Activated T-helper 17 cell treated with anti-CD3 and anti-CD28 coated beads, Interleukin-2, amount 50 U/mL, for 72 hours (primary cell): ENCODE measurements at regions not wholly inside any gene's neighbourhood (a gene's known extent, or its start where the extent isn't known, plus 50 kb on each side); places are given as distances from the start of the nearest gene placed in this dataset.

Experiments used
- ATAC-seq: fragments of 150-1000 bp; cut with Tn5 transposase; replicated peaks from 2 replicates; pipeline ENCODE4 v1.10.0; 2021; ENCODE audit warnings: mild to moderate bottlenecking, moderate library complexity
- H3K27ac Mint-ChIP-seq: one replicate; pipeline ENCODE4 v1.8.0; 2022; ENCODE audit warnings: mixed read lengths
- H3K27me3 Mint-ChIP-seq: one replicate; pipeline ENCODE4 v1.8.0; 2022; ENCODE audit warnings: mixed read lengths
- H3K36me3 Mint-ChIP-seq: one replicate; pipeline ENCODE4 v1.8.0; 2022; ENCODE audit warnings: low read depth, mild to moderate bottlenecking, mixed read lengths
- H3K4me1 Mint-ChIP-seq: one replicate; pipeline ENCODE4 v1.8.0; 2022; ENCODE audit warnings: mixed read lengths
- H3K4me3 Mint-ChIP-seq: one replicate; pipeline ENCODE4 v1.8.0; 2022; ENCODE audit warnings: mild to moderate bottlenecking, mixed read lengths
- H3K9me3 Mint-ChIP-seq: one replicate; pipeline ENCODE4 v1.8.0; 2022; ENCODE audit warnings: mixed read lengths

GRCh38 chr3:104832530-104832929 lies 534.2 kb upstream of the ALCAM start:
- H3K27me3 Mint-ChIP-seq = no peaks in the 10 kb centered on the region

DNA sequence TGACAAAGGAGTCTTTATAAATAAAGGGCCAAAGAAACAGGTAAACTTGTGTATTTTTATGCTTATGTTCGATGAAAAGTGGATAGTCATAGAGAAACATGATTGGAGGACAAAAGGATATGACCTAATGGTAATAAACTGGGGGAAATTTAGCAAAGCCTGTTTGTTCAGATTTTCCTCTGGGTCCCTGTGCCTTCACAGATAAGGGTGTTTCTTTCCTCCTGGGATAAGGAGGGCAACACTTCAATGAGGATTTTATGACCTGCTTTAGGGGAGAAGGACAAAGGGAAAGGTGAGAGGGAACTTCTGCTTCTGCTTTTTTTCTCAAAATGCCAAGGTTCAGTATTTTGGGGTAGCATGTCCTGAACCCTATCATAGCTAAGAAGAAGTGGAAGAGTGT lies 531.3 kb upstream of the ALCAM start:
- H3K4me1 Mint-ChIP-seq = no peaks in the 10 kb centered on the region
- no peaks in the 10 kb centered on the region for H3K27me3 Mint-ChIP-seq
- H3K27ac Mint-ChIP-seq = no peak overlapping the region
- no peaks in the 10 kb centered on the region for H3K9me3 Mint-ChIP-seq
- no peaks in the 10 kb centered on the region for H3K36me3 Mint-ChIP-seq
- no peak for ATAC-seq
- no peak overlapping the region for H3K4me3 Mint-ChIP-seq

More at GRCh38 chr3:104832530-104832929, 534.2 kb upstream of the ALCAM start:
- no peaks in the 10 kb centered on the region for H3K9me3 Mint-ChIP-seq
- no peak overlapping the region for H3K4me3 Mint-ChIP-seq
- H3K27ac Mint-ChIP-seq = no peak overlapping the region
- no peaks in the 10 kb centered on the region for H3K36me3 Mint-ChIP-seq
- ATAC-seq = no peak
- H3K4me1 Mint-ChIP-seq = no peaks in the 10 kb centered on the region

- H3K9me3 Mint-ChIP-seq = no peaks in the 10 kb centered on the region
- no peaks in the 10 kb centered on the region for H3K4me1 Mint-ChIP-seq
- H3K4me3 Mint-ChIP-seq = no peak overlapping the region
- no peaks in the 10 kb centered on the region for H3K36me3 Mint-ChIP-seq
- no peaks in the 10 kb centered on the region for H3K27me3 Mint-ChIP-seq
- no peak for ATAC-seq
- no peak overlapping the region for H3K27ac Mint-ChIP-seq
These were observed 520.4 kb upstream of the ALCAM start for GRCh38 chr3:104846270-104846669.

DNA sequence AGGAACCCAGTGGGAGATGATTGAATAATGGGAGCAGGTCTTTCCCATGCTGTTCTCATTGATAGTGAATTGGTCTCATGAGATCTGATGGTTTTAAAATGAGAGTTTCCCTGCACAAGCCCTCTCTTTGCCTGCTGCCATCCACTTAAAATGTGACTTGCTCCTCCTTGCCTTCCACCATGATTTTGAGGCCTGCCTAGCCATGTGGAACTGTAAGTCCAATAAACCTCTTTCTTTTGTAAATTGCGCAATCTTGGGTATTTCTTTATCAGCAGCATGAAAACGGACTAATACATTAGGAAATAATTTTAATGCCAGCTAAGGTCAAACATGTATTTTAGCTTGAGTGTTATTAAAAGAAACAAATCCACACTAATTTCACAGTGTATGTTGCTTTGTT lies 517.6 kb upstream of the ALCAM start:
- ATAC-seq = no peak
- H3K36me3 Mint-ChIP-seq = no peaks in the 10 kb centered on the region
- H3K27me3 Mint-ChIP-seq = no peaks in the 10 kb centered on the region
- no peaks in the 10 kb centered on the region for H3K4me1 Mint-ChIP-seq
- no peak overlapping the region for H3K4me3 Mint-ChIP-seq
- no peak overlapping the region for H3K27ac Mint-ChIP-seq
- no peaks in the 10 kb centered on the region for H3K9me3 Mint-ChIP-seq

DNA sequence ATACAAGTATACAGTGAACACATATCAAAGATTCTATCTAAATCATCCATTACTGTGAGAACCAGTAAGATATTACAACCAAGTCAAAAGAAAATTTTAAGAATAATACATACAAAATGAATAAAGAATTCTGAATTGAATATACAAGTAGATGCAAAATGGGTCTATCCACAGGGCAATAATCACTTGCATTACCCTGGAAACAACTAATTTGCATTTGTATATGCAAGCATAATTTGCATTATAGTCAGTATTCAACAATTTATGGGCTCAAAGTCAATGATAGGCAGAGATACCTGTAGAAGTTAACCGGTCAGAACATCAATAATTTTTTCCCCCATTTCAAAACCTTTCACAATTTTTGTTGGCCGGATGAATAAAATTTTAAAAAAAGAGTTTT lies 512.2 kb upstream of the ALCAM start:
- Mint-ChIP-seq H3K4me3 (no peak overlapping the region), H3K27me3 (no peaks in the 10 kb centered on the region), H3K9me3 (no peaks in the 10 kb centered on the region), H3K27ac (no peak overlapping the region), H3K36me3 (no peaks in the 10 kb centered on the region), H3K4me1 (no peaks in the 10 kb centered on the region)
- ATAC-seq = no peak

DNA sequence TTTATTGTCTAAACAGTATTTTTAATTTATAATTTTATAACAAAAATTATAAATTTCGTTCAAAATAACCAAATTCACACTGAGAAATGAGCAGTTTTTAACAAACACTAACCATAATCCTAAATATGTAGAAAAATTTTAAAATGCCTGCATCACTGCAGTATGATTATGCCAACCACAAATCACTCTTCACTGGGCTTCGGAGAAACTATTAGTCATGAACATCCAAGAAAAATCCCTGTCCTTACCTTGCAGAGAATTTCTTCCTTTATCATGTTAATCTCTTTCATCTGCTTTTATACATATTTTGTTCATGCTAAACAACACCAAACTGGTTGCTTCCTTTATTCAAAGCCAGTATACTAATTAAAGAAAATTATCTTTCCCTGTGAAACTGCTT lies 511.0 kb upstream of the ALCAM start:
- no peaks in the 10 kb centered on the region for H3K4me1 Mint-ChIP-seq
- no peak overlapping the region for H3K4me3 Mint-ChIP-seq
- no peaks in the 10 kb centered on the region for H3K27me3 Mint-ChIP-seq
- no peak overlapping the region for H3K27ac Mint-ChIP-seq
- no peaks in the 10 kb centered on the region for H3K36me3 Mint-ChIP-seq
- no peaks in the 10 kb centered on the region for H3K9me3 Mint-ChIP-seq
- no peak for ATAC-seq

GRCh38 chr3:104856741-104857140 lies 510.0 kb upstream of the ALCAM start:
- ATAC-seq = no peak
- no peaks in the 10 kb centered on the region for H3K4me1 Mint-ChIP-seq

DNA sequence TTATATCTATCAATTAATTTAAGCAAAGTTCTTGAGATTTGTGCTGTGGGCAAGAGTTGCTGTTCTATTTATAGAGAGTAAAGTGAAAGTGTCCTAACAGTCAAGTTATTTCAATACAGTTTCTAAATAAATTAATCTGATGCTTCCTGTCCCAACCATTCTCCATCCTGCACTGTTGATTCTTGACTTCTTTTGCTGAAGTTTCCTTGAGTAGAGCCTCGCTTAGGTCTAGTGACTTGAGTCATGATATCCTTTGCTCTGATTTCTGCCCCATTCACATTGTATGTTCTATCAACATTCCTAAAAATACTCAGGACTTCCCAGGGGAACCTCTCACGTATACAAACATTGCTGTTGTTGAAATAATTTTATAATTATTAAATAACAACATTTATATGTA lies 498.4 kb upstream of the ALCAM start:
- Mint-ChIP-seq H3K27me3 (peaks cover 4% of the 10 kb centered on the region), H3K4me1 (no peaks in the 10 kb centered on the region), H3K27ac (no peak overlapping the region), H3K9me3 (no peaks in the 10 kb centered on the region), H3K4me3 (no peak overlapping the region), H3K36me3 (no peaks in the 10 kb centered on the region)
- ATAC-seq = no peak

More at GRCh38 chr3:104856741-104857140, 510.0 kb upstream of the ALCAM start:
- no peak overlapping the region for H3K27ac Mint-ChIP-seq
- no peaks in the 10 kb centered on the region for H3K36me3 Mint-ChIP-seq
- H3K27me3 Mint-ChIP-seq = no peaks in the 10 kb centered on the region
- H3K4me3 Mint-ChIP-seq = no peak overlapping the region
- H3K9me3 Mint-ChIP-seq = no peaks in the 10 kb centered on the region

DNA sequence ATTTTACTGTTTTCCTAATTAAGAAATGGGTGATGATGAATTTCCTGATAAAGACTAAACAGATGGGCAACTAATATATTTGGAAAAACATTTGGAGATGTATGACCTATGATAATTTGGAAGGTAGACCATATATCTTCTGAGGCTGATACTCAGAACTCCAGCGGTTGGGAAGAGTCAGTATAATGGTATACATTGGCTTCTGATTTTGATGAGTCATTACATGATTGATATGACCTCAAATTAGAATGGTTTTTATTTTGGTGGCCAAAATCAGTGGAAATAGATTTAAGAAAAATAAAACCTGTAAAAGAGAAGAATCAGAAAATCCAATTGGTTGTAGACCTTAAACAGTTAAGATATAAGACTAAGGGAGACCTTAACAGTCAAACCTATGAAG lies 496.4 kb upstream of the ALCAM start:
- H3K4me3 Mint-ChIP-seq = no peak overlapping the region
- H3K27ac Mint-ChIP-seq = no peak overlapping the region
- no peaks in the 10 kb centered on the region for H3K36me3 Mint-ChIP-seq
- H3K4me1 Mint-ChIP-seq = no peaks in the 10 kb centered on the region
- H3K9me3 Mint-ChIP-seq = no peaks in the 10 kb centered on the region
- H3K27me3 Mint-ChIP-seq = peaks cover 4% of the 10 kb centered on the region
- ATAC-seq = no peak

DNA sequence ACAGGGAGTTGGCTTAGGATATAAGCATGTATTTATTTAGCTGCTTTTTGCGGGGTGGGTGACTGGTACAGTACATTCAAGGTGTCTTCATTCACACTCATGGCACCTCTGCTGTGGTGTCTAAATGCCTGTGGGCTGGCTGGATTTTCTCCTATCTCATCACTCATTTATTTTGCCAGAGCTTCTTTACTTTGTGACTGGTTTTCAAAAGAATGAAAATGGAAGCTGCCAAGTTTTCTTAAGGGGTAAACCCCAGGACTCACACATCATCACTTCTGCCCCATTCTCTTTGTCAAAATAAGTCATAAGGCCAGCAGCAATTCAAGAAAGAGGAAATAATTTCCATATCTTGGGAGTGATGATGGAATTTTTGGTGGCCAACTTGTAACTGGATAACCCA lies 493.4 kb upstream of the ALCAM start:
- Mint-ChIP-seq H3K4me1 (no peaks in the 10 kb centered on the region), H3K4me3 (no peak overlapping the region), H3K36me3 (no peaks in the 10 kb centered on the region), H3K27me3 (peaks cover 4% of the 10 kb centered on the region), H3K9me3 (no peaks in the 10 kb centered on the region), H3K27ac (no peak overlapping the region)
- no peak for ATAC-seq

- Mint-ChIP-seq H3K27ac (no peak overlapping the region), H3K27me3 (no peaks in the 10 kb centered on the region), H3K4me3 (no peak overlapping the region), H3K9me3 (no peaks in the 10 kb centered on the region), H3K36me3 (no peaks in the 10 kb centered on the region), H3K4me1 (no peaks in the 10 kb centered on the region)
- no peak for ATAC-seq
These were observed 488.3 kb upstream of the ALCAM start for GRCh38 chr3:104878395-104878794.

- H3K27ac Mint-ChIP-seq = no peak overlapping the region
- no peaks in the 10 kb centered on the region for H3K9me3 Mint-ChIP-seq
- H3K4me1 Mint-ChIP-seq = no peaks in the 10 kb centered on the region
- ATAC-seq = no peak
- no peaks in the 10 kb centered on the region for H3K36me3 Mint-ChIP-seq
- no peaks in the 10 kb centered on the region for H3K27me3 Mint-ChIP-seq
- no peak overlapping the region for H3K4me3 Mint-ChIP-seq
These were observed 486.8 kb upstream of the ALCAM start for GRCh38 chr3:104879919-104880318.

DNA sequence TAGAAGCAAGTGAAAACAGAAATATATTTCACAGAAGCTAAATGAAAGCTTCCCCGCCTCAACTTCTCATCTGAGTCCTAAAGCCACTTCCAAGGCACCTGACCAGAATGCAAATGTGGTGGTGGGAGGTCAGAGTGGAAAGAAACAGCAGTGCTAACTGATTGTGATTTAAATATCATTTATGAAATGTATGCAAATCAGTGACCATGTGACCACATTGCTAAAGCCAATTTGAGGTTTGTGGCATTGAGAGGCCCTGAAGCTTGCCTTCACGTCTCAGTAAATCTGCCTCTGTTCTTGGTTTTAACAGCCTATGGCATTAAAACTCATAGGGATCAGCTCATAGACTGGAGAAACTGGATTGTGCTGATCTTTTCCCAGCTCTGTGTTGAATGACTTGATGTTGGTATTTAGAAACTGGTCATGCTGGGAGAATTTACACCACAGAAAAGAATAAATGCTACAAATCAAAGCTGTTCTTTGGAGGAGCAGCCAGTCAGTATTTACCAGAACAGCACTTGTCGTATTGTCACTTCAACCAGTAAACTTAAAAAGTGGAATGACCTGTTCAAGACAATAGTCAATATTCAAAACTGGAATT lies 481.4 kb upstream of the ALCAM start:
- Mint-ChIP-seq H3K27ac (no peak overlapping the region), H3K4me1 (no peaks in the 10 kb centered on the region), H3K36me3 (no peaks in the 10 kb centered on the region), H3K9me3 (no peaks in the 10 kb centered on the region), H3K4me3 (no peak overlapping the region), H3K27me3 (no peaks in the 10 kb centered on the region)
- ATAC-seq = no peak

GRCh38 chr3:104886220-104886995 lies 480.3 kb upstream of the ALCAM start:
- no peak overlapping the region for H3K27ac Mint-ChIP-seq
- no peaks in the 10 kb centered on the region for H3K36me3 Mint-ChIP-seq
- H3K4me3 Mint-ChIP-seq = no peak overlapping the region
- no peak for ATAC-seq
- H3K9me3 Mint-ChIP-seq = no peaks in the 10 kb centered on the region
- H3K27me3 Mint-ChIP-seq = no peaks in the 10 kb centered on the region
- no peaks in the 10 kb centered on the region for H3K4me1 Mint-ChIP-seq

- H3K4me3 Mint-ChIP-seq = no peak overlapping the region
- no peak for ATAC-seq
- no peaks in the 10 kb centered on the region for H3K9me3 Mint-ChIP-seq
- no peak overlapping the region for H3K27ac Mint-ChIP-seq
- no peaks in the 10 kb centered on the region for H3K27me3 Mint-ChIP-seq
- H3K36me3 Mint-ChIP-seq = no peaks in the 10 kb centered on the region
- no peaks in the 10 kb centered on the region for H3K4me1 Mint-ChIP-seq
These were observed 479.6 kb upstream of the ALCAM start for GRCh38 chr3:104887069-104887468.
